H1 (cell line): ENCODE measurements at regions not wholly inside any gene's neighbourhood (a gene's known extent, or its start where the extent isn't known, plus 50 kb on each side); places are given as distances from the start of the nearest gene placed in this dataset.

Experiments
- CTCF ChIA-PET: fragments of 300-600 bp; sonication (Branson Sonifier 250); formaldehyde crosslinking; loops from one replicate; lab custom pipeline; 2021; ENCODE audit not compliant: partially characterized antibody; lab: Charles Lee
- POLR2A ChIA-PET: fragments of 300-600 bp; sonication (Branson Sonifier 250); formaldehyde crosslinking; loops from one replicate; lab custom pipeline; 2021; ENCODE audit warnings: inconsistent platforms; ENCODE audit not compliant: partially characterized antibody; lab: Charles Lee
- DNase-seq, 2 experiments: peaks; one replicate each; pipeline versions ENCODE4 v3.0.0 to v3.0.0-alpha.2; 2010 to 2022; ENCODE audit warnings: low spot score in 2 of 2, low read depth in 1 of 2, mixed read lengths in 1 of 2
- FAIRE-seq: peaks from 2 replicates; lab custom pipeline; 2011; peaks lifted over from hg19 to GRCh38; lab: Jason Lieb, UNC
- H2AFZ ChIP-seq: 2 replicates; pipeline ENCODE4 v1.8.1; 2012; ENCODE audit warnings: low read length, inconsistent platforms
- H2AK5ac ChIP-seq: 2 replicates; pipeline ENCODE4 v1.6.1; 2013; ENCODE audit warnings: low read depth, low read length
- H2BK120ac ChIP-seq: replicated peaks from 2 replicates; pipeline ENCODE3; 2013; ENCODE audit warnings: low read depth, low read length, inconsistent platforms
- H2BK12ac ChIP-seq: 2 replicates; pipeline ENCODE4 v1.6.1; 2013; ENCODE audit warnings: low read depth, low read length
- H2BK15ac ChIP-seq: 2 replicates; pipeline ENCODE4 v1.6.1; 2013; ENCODE audit warnings: low read length
- H2BK20ac ChIP-seq: 2 replicates; pipeline ENCODE4 v1.6.1; 2013; ENCODE audit warnings: low read length
- H2BK5ac ChIP-seq: 2 replicates; pipeline ENCODE4 v1.6.1; 2013; ENCODE audit warnings: low read depth, low read length
- H3K14ac ChIP-seq: 2 replicates; pipeline ENCODE4 v1.6.1; 2013; ENCODE audit warnings: inconsistent platforms; ENCODE audit not compliant: insufficient read length
- H3K18ac ChIP-seq: 2 replicates; pipeline ENCODE4 v1.6.1; 2013; ENCODE audit warnings: low read length; ENCODE audit errors: extremely low read depth
- H3K23ac ChIP-seq: 2 replicates; pipeline ENCODE4 v1.6.1; 2013; ENCODE audit warnings: inconsistent platforms; ENCODE audit not compliant: insufficient read length
- H3K23me2 ChIP-seq: 2 replicates; pipeline ENCODE4 v1.6.1; 2013; ENCODE audit warnings: low read depth, low read length
- H3K27ac ChIP-seq: 2 replicates; pipeline ENCODE4 v1.6.1; 2011; ENCODE audit warnings: low read depth, low read length, inconsistent platforms
- H3K27me3 ChIP-seq, 4 experiments: replicated peaks in 1 of 4; 1 replicate in 1 of 4; 2 replicates in 3 of 4; pipeline versions ENCODE4 v1.6.1 to v1.8.1; 2011 to 2013; ENCODE audit warnings: low read length in 3 of 4, mild to moderate bottlenecking in 3 of 4, inconsistent platforms in 2 of 4, mixed read lengths in 2 of 4, moderate library complexity in 1 of 4; ENCODE audit not compliant: control insufficient read depth in 3 of 4, insufficient read depth in 3 of 4; ENCODE audit errors: extremely low read depth in 1 of 4
- H3K36me3 ChIP-seq, 4 experiments: 2 replicates each; pipeline versions ENCODE4 v1.6.1 to v1.8.1; 2011 to 2013; ENCODE audit warnings: mild to moderate bottlenecking in 4 of 4, low read length in 3 of 4, moderate library complexity in 2 of 4, control low read depth in 1 of 4, inconsistent platforms in 1 of 4; ENCODE audit not compliant: insufficient read depth in 4 of 4, control insufficient read depth in 2 of 4
- H3K4ac ChIP-seq: replicated peaks from 2 replicates; pipeline ENCODE3; 2013; ENCODE audit warnings: low read length, low read depth, mixed read lengths, inconsistent platforms; ENCODE audit not compliant: insufficient read length
- H3K4me1 ChIP-seq, 4 experiments: replicated peaks in 1 of 4; 1 replicate in 1 of 4; 2 replicates in 3 of 4; pipeline versions ENCODE4 v1.6.1 to v1.8.1; 2011 to 2013; ENCODE audit warnings: low read length in 3 of 4, inconsistent platforms in 2 of 4, mixed read lengths in 1 of 4; ENCODE audit not compliant: insufficient read depth in 4 of 4, control insufficient read depth in 3 of 4
- H3K4me2 ChIP-seq, 2 experiments: 2 replicates each; pipeline versions ENCODE4 v1.6.1 to v1.8.1; 2011 to 2013; ENCODE audit warnings: low read depth in 2 of 2, low read length in 2 of 2, control low read depth in 1 of 2, inconsistent platforms in 1 of 2, mild to moderate bottlenecking in 1 of 2; ENCODE audit not compliant: insufficient read depth in 1 of 2
- H3K4me3 ChIP-seq, 4 experiments: fragments of 200-600, 300-600 bp in 1 of 4; sonication (generic), shearing (Covaris generic), sonication (Bioruptor Twin) in 1 of 4; 2 replicates each; pipeline versions ENCODE4 v1.5.1 to v1.8.1; 2011 to 2016; ENCODE audit warnings: low read length in 4 of 4, low read depth in 3 of 4, control low read depth in 2 of 4, inconsistent platforms in 2 of 4, mild to moderate bottlenecking in 2 of 4, mixed read lengths in 1 of 4, moderate library complexity in 1 of 4; ENCODE audit not compliant: insufficient read depth in 2 of 4; ENCODE audit errors: extremely low read depth in 1 of 4
- H3K56ac ChIP-seq: replicated peaks from 2 replicates; pipeline ENCODE3; 2013; ENCODE audit warnings: low read depth, mild to moderate bottlenecking, mixed read lengths, low read length, inconsistent platforms; ENCODE audit not compliant: insufficient read length
- H3K79me1 ChIP-seq: 2 replicates; pipeline ENCODE4 v1.6.1; 2013; ENCODE audit warnings: low read depth, low read length, control low read depth
- H3K79me2 ChIP-seq, 2 experiments: 2 replicates each; pipeline versions ENCODE4 v1.6.1 to v1.8.1; 2012 to 2013; ENCODE audit warnings: low read length in 2 of 2, mild to moderate bottlenecking in 2 of 2, inconsistent platforms in 1 of 2; ENCODE audit not compliant: insufficient read depth in 2 of 2, control insufficient read depth in 1 of 2
- H3K9ac ChIP-seq, 4 experiments: replicated peaks in 1 of 4; 1 replicate in 1 of 4; 2 replicates in 3 of 4; pipeline versions ENCODE4 v1.6.1 to v1.8.1; 2011 to 2013; ENCODE audit warnings: low read depth in 3 of 4, low read length in 3 of 4, control low read depth in 2 of 4, mild to moderate bottlenecking in 2 of 4, moderate library complexity in 2 of 4, inconsistent platforms in 1 of 4; ENCODE audit errors: extremely low read depth in 1 of 4
- H3K9me3 ChIP-seq, 2 experiments: 2 replicates each; pipeline versions ENCODE4 v1.6.1 to v1.8.1; 2012 to 2013; ENCODE audit warnings: mild to moderate bottlenecking in 2 of 2, moderate library complexity in 2 of 2, control low read depth in 1 of 2, inconsistent platforms in 1 of 2, low read depth in 1 of 2, low read length in 1 of 2, mixed read lengths in 1 of 2; ENCODE audit not compliant: insufficient read depth in 2 of 2
- H4K20me1 ChIP-seq, 2 experiments: replicated peaks in 1 of 2; 2 replicates each; pipeline versions ENCODE3 to v1.8.1; 2011 to 2013; ENCODE audit warnings: inconsistent platforms in 2 of 2, low read length in 2 of 2, mild to moderate bottlenecking in 1 of 2; ENCODE audit not compliant: insufficient read depth in 2 of 2, control insufficient read depth in 1 of 2
- H4K5ac ChIP-seq: 2 replicates; pipeline ENCODE4 v1.6.1; 2013; ENCODE audit warnings: low read length, low read depth, mixed read lengths, inconsistent platforms; ENCODE audit not compliant: insufficient read length
- H4K8ac ChIP-seq: 2 replicates; pipeline ENCODE4 v1.8.0; 2013; ENCODE audit warnings: mild to moderate bottlenecking, moderate library complexity, low read length, inconsistent platforms; ENCODE audit not compliant: insufficient read depth; ENCODE audit errors: extremely low read depth
- H4K91ac ChIP-seq: replicated peaks from 2 replicates; pipeline ENCODE3; 2013; ENCODE audit warnings: low read length, mixed read lengths, inconsistent platforms; ENCODE audit not compliant: insufficient read length
- ATF2 ChIP-seq: IDR thresholded peaks from 2 replicates; pipeline ENCODE4 v1.6.1; 2012; ENCODE audit warnings: low read length, inconsistent platforms
- BCL11A ChIP-seq, 2 experiments: IDR thresholded peaks; one replicate each; pipeline ENCODE4 v1.6.1; 2011; ENCODE audit warnings: low read depth in 2 of 2, low read length in 2 of 2, mild to moderate bottlenecking in 2 of 2
- EP300 ChIP-seq, 2 experiments: IDR thresholded peaks; 1 replicate in 1 of 2; 2 replicates in 1 of 2; pipeline ENCODE4 v1.6.1; 2011 to 2012; ENCODE audit warnings: low read depth in 2 of 2, low read length in 2 of 2, mild to moderate bottlenecking in 2 of 2, borderline replicate concordance in 1 of 2, inconsistent platforms in 1 of 2, moderate library complexity in 1 of 2
- EZH2 ChIP-seq: fragments of 200-600 bp; sonication (generic); IDR thresholded peaks from 2 replicates; pipeline ENCODE4 v1.7.1; 2012; ENCODE audit warnings: low read depth, mild to moderate bottlenecking, moderate library complexity, low read length, inconsistent platforms; ENCODE audit not compliant: severe bottlenecking
- JUN ChIP-seq: IDR thresholded peaks from 2 replicates; pipeline ENCODE4 v1.6.1; 2011; ENCODE audit warnings: low read depth, mild to moderate bottlenecking, improper control_type of control experiment, low read length
- MAX ChIP-seq: IDR thresholded peaks from 2 replicates; pipeline ENCODE4 v1.6.1; 2012; ENCODE audit warnings: inconsistent platforms
- POLR2A ChIP-seq, 2 experiments: IDR thresholded peaks; 1 replicate in 1 of 2; 2 replicates in 1 of 2; pipeline ENCODE4 v1.6.1; 2011; ENCODE audit warnings: low read depth in 2 of 2, low read length in 2 of 2, mild to moderate bottlenecking in 2 of 2; ENCODE audit errors: control extremely low read depth in 1 of 2
- SAP30 ChIP-seq: fragments of 300-600 bp; sonication (generic); IDR thresholded peaks from 2 replicates; pipeline ENCODE4 v1.7.1; 2012; ENCODE audit warnings: low read length, moderate library complexity, mild to moderate bottlenecking, inconsistent platforms; ENCODE audit not compliant: insufficient read depth, insufficient replicate concordance
- SP1 ChIP-seq: IDR thresholded peaks from 2 replicates; pipeline ENCODE4 v1.6.1; 2011; ENCODE audit warnings: low read depth, low read length
- TCF12 ChIP-seq: IDR thresholded peaks from 2 replicates; pipeline ENCODE4 v1.6.1; 2011; ENCODE audit warnings: low read depth, mild to moderate bottlenecking, low read length
- USF2 ChIP-seq: IDR thresholded peaks from 2 replicates; pipeline ENCODE4 v1.6.1; 2011; ENCODE audit warnings: low read length, improper control_type of control experiment
- ZNF274 ChIP-seq: IDR thresholded peaks from 2 replicates; pipeline ENCODE4 v1.7.0; 2012; ENCODE audit warnings: low read length, borderline replicate concordance; ENCODE audit errors: extremely low read depth
- WGBS, 2 experiments: shearing (Covaris generic) in 1 of 2; methylation state at CpG; one replicate each; pipeline versions ENCODE4 v1.1.6 to v1.1.7; 2013 to 2015; ENCODE audit warnings: low lambda C conversion rate in 2 of 2, mixed read lengths in 2 of 2, inconsistent platforms in 1 of 2, low coverage in 1 of 2, missing lambda C conversion rate in 1 of 2; ENCODE audit not compliant: insufficient replicate concordance in 2 of 2, insufficient coverage in 1 of 2, insufficient read length in 1 of 2; ENCODE audit errors: extremely low coverage in 1 of 2, missing lambda C conversion rate in 1 of 2; 5-methylcytosine and 5-hydroxymethylcytosine counted together

- Histone ChIP-seq H3K9me3 (no peaks in the 10 kb centered on the region), H3K9ac (no peak overlapping the region), H3K4me3 (no peak overlapping the region), H2AK5ac (no peak overlapping the region), H3K36me3 (no peaks in the 10 kb centered on the region), H2BK15ac (no peak overlapping the region), H4K5ac (no peak overlapping the region), H4K91ac (no peak overlapping the region), H3K23ac (no peak overlapping the region), H2BK120ac (no peak overlapping the region), H4K8ac (no peak overlapping the region), H2BK20ac (no peak overlapping the region), H2BK12ac (no peak overlapping the region), H3K4me2 (no peak overlapping the region), H3K56ac (no peak overlapping the region), H3K27ac (no peak overlapping the region), H2AFZ (no peak overlapping the region), H4K20me1 (no peaks in the 10 kb centered on the region), H3K4ac (no peak overlapping the region), H2BK5ac (no peak overlapping the region), H3K79me1 (no peaks in the 10 kb centered on the region), H3K14ac (no peak overlapping the region), H3K4me1 (no peaks in the 10 kb centered on the region), H3K18ac (no peak overlapping the region), H3K27me3 (no peaks in the 10 kb centered on the region), H3K79me2 (no peaks in the 10 kb centered on the region), H3K23me2 (no peaks in the 10 kb centered on the region)
- POLR2A ChIA-PET: no interaction called here
- FAIRE-seq: peak; percentile 19
- CTCF ChIA-PET: interaction anchor here (1.4 kb wide), 1 partner anchor 50 kb away, joined by 3 read pairs; no protein-coding TSS in a partner anchor
- WGBS, 2 experiments: 98% methylated on average over 5 of the region's 5 CpGs; no CpG with 5 or more reads in 1 of the 2 experiments
- no peak for DNase-seq
- TF ChIP-seq EP300 (IDR thresholded peaks at IDR 0.05; ENCODE audit: borderline replicate concordance in 1 of 2, low read depth in 2 of 2, low read length in 2 of 2): no peak
- TF ChIP-seq TCF12: no peak
- TF ChIP-seq SAP30: no peak
- no peak for TF ChIP-seq POLR2A (IDR thresholded peaks at IDR 0.05; ENCODE audit: control extremely low read depth in 1 of 2, low read depth in 2 of 2, low read length in 2 of 2)
- TF ChIP-seq SP1: no peak
- TF ChIP-seq BCL11A (IDR thresholded peaks at IDR 0.05; ENCODE audit: low read depth in 2 of 2, low read length in 2 of 2): no peak
- no peak for TF ChIP-seq ATF2
- no peak for TF ChIP-seq ZNF274
- no peak for TF ChIP-seq EZH2
- no peak for TF ChIP-seq MAX
- no peak for TF ChIP-seq USF2
- no peak for TF ChIP-seq JUN
Measured at GRCh38 chr20:6870559-6870958, 103.1 kb downstream of the BMP2 start.
